GM21515 (cell line): ENCODE measurements at regions not wholly inside any gene's neighbourhood (a gene's known extent, or its start where the extent isn't known, plus 50 kb on each side); places are given as distances from the start of the nearest gene placed in this dataset.

Experiments
- ATAC-seq: cut with Tn5 transposase; IDR thresholded peaks from one replicate; pipeline ENCODE4 v1.9.1; 2021; ENCODE audit not compliant: unreplicated experiment

DNA sequence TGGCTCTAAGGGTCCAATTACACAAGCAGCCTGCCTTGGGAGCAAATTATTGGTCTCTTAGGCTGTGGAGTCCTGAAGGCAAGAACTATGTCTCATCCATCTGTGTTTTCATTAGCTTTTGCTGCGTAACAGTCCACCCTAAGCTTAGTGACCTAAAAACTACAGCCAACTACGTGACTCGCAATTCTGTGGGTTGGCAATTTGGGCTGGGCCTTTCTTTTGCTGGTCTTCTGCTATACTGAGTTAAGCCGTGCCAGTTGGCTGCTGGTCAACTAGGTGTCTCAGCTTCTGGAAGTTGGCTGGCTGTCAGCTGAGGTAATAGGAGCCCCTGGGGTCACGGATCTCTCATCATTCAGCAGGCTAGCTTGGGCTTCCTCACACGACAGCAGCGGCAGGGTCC is 205.6 kb upstream of the S100G start:
- no peak for ATAC-seq

GRCh38 chrX:16445166-16445752 is 204.7 kb upstream of the S100G start:
- peak; percentile 78 for ATAC-seq

DNA sequence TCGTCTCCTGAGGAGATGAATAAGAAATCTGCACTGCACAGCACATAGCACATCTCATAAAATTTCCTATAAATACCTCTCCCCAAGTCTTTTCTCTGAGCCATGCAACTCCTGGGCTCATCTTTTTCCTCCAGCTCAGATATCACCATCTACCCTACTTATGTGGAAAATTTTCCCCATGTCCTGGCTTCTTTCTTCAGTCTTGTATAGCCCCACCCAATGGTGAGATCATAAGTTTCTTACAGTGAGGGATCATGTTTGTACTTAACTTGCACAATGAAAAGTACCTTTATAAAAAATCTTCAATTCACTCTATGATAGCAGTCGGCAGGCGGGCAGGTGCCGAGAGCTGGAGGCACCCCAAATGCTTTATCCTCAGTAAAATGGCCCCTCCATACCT is 198.6 kb upstream of the S100G start:
- ATAC-seq, result no peak

GRCh38 chrX:16454926-16455325 is 195.0 kb upstream of the S100G start:
- ATAC-seq, result no peak

GRCh38 chrX:16457239-16457638 is 192.7 kb upstream of the S100G start:
- ATAC-seq, result no peak

- ATAC-seq, result no peak
These were observed 191.8 kb upstream of the S100G start for GRCh38 chrX:16458208-16458607.

DNA sequence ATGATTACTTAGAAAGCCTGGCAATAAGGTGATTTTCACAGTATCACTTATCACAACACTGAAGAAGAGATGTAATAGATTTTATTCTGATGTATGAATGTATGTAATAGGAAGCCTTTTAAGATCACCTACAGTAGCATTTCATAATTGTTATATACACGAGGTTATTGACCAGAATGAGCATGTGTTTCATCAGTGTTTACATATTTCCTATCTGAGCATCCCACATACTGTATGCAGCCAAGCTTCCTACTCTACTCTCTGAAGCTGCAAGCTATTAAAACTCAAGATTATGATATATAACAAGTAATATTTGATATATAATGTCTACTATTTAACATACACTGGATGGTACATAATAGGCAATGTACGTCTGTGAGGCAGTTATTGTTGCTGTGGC is 190.9 kb upstream of the S100G start:
- no peak for ATAC-seq

DNA sequence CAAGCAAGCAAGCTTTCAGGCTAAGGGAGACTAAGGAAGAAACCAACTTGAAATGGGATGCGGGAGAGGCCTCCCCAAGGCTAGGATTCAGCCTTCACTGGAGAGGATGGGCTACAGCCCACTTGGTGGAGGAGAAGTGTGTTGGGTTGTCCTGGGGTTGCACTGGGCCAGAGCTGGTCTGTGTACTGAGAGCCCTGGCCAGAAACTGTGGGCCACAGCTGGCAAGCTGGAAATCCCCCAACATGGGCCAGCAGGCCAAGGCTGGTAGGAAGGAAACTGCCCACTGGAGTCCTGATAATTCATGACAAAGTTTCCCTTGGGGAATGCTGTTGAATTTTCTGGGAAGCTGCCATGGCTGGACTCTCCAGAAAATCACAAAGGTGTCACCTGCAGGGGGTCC is 188.0 kb upstream of the S100G start:
- no peak for ATAC-seq

DNA sequence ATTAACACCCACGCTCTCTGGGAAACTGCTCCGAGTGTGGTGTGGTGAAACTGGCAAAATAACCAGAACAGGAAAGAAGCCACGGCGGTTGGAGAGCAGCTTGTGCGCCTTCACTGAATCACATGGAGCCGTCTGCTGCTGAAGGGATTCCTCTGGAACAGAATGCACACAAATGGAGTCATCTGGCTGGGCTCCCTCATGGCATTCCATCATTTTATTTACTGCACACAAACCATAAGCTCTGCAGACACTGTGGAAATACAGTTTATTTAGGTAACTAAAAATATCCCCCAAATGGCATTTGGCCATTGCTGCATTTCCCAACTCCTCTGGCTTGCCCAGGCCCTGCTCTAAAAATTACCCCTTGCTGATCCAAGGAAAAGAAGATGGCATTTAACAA is 187.0 kb upstream of the S100G start:
- no peak for ATAC-seq

DNA sequence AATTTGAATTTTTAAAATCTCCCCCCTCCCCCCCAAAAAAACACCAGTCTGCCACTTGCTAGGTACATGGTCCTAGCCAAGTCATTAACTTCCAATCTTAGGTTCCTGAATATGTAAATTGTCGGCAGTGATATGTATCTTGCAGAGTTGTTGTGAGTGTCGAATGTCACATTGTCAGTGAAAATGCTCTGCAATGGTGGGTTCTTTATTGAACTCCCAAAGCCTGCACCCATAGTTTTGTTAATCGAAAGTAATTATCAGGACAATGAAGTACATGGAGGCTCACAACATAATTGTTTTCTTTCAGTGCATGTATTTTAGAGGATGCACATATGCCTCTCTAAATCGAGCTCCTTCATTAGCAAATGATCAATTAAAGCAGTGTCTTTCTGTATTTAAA is 185.6 kb upstream of the S100G start:
- no peak for ATAC-seq

GRCh38 chrX:16465081-16465876 is 184.7 kb upstream of the S100G start:
- no peak for ATAC-seq

- ATAC-seq, result no peak
These were observed 183.1 kb upstream of the S100G start for GRCh38 chrX:16466640-16467432.

GRCh38 chrX:16469870-16470269 is 180.1 kb upstream of the S100G start:
- no peak for ATAC-seq

GRCh38 chrX:16472345-16472744 is 177.6 kb upstream of the S100G start:
- no peak for ATAC-seq

GRCh38 chrX:16474511-16474910 is 175.4 kb upstream of the S100G start:
- no peak for ATAC-seq

GRCh38 chrX:16476009-16476408 is 173.9 kb upstream of the S100G start:
- no peak for ATAC-seq

DNA sequence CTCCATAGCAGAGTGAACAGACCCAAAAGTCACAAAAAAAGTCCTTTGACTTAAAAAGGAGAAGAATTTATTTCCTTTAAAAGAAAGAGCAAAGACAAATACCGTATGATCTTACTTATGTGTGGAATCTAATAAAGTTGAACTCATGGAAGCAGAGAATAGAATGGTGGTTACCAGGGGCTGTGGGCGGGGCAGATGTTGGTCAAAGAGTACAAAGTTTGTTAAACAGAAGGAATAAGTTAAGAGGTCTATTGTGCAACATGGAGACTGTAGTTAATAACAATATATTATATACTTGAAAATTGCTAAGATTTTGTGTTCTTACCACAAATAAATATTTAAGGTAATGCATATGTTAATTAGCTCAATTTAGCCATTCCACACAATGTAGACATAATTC is 173.3 kb upstream of the S100G start:
- no peak for ATAC-seq

- no peak for ATAC-seq
These were observed 170.6 kb upstream of the S100G start for GRCh38 chrX:16479206-16479869.

DNA sequence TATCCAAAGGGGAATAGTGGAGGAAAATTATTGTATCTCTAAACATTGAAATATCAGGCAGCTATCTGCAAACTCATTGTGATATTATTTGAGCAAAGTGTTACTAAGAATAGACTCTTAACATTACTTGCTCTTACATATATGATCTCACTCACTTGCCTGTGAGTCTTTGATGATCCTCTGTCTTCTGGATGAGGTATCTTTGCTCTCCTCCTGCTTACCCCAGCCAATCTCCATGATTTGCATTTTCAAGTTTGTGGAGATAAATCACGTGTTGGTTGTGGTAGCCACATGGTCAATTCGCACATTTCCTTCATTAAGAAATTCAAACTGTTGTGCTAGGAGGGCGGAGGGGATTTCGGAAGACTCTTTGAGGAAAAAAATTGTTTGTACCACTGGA is 169.9 kb upstream of the S100G start:
- no peak for ATAC-seq

- ATAC-seq, result no peak
These were observed 165.6 kb upstream of the S100G start for GRCh38 chrX:16484338-16484737.

DNA sequence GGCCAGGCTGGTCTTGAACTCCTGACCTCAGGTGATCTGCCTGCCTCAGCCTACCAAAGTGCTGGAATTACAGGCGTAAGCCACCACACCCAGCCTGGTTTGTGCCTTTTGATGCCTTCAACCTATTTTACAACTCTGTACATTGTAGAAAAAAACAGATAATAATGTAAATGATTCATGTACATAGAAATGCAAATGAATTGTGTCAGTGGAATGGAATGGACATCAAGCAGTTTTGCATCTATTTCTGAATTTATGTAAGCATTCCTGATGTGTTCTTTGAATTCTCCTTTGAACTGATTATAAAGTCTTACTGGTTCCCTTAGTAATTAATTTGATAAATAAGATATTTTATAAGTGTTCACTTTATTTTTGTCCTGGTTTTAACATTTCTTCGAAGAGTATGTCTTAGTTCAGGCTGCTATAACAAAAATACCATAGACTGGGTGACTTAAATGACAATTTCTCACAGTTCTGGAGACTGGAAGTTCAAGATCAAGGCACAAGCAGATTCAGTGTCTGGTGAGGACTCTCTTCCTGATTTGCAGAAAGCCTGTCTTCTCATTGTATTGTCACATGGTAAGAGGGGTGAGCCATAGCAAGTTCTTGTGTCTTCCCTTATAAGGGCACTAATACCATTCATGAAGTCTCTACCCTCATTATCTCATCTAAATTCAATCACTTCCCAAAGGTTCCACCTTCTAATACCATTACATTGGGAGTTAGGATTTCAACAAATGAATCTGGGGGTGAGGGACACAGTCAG is 162.2 kb upstream of the S100G start:
- ATAC-seq, result no peak
